Tibial nerve (tissue), 4 donors: ENCODE measurements at regions not wholly inside any gene's neighbourhood (a gene's known extent, or its start where the extent isn't known, plus 50 kb on each side); places are given as distances from the start of the nearest gene placed in this dataset.

Experiments
- CTCF ChIP-seq, 5 experiments: fragments of 200-600 bp in 3 of 5; fragments of 450-650 bp in 2 of 5; sonication (generic) in 3 of 5; IDR thresholded peaks; one replicate each; pipeline ENCODE4 v1.5.1; 2016 to 2019; ENCODE audit warnings: antibody characterized with exemption in 5 of 5, mild to moderate bottlenecking in 3 of 5, moderate library complexity in 2 of 5
- EP300 ChIP-seq, 2 donors: sonication (generic); formaldehyde crosslinking; IDR thresholded peaks; one replicate each; pipeline ENCODE4 v1.6.1; 2017; ENCODE audit warnings: antibody characterized with exemption in 2 of 2, mild to moderate bottlenecking in 1 of 2
- POLR2A ChIP-seq, 2 donors: fragments of 450-650 bp; IDR thresholded peaks; one replicate each; pipeline ENCODE4 v1.6.1; 2017; ENCODE audit warnings: antibody characterized with exemption in 2 of 2, mild to moderate bottlenecking in 2 of 2, moderate library complexity in 2 of 2

GRCh38 chr20:48257833-48258232 lies 472.6 kb upstream of the SULF2 start:
- TF ChIP-seq CTCF (IDR thresholded peaks at IDR 0.05) (no peak), POLR2A (IDR thresholded peaks at IDR 0.05) (no peak), EP300 (IDR thresholded peaks at IDR 0.05) (no peak)
